GM04503 (cell line): ENCODE measurements at regions not wholly inside any gene's neighbourhood (a gene's known extent, or its start where the extent isn't known, plus 50 kb on each side); places are given as distances from the start of the nearest gene placed in this dataset.
"Not testable (repeated sequence)": the region's sequence is repeated elsewhere in the genome, so short reads cannot be mapped to it uniquely, and the experiment has no call there.

ENCODE experiments used
- DNase-seq: peaks from one replicate; pipeline ENCODE4 v3.0.0-alpha.2; 2012; ENCODE audit warnings: low read depth

DNA sequence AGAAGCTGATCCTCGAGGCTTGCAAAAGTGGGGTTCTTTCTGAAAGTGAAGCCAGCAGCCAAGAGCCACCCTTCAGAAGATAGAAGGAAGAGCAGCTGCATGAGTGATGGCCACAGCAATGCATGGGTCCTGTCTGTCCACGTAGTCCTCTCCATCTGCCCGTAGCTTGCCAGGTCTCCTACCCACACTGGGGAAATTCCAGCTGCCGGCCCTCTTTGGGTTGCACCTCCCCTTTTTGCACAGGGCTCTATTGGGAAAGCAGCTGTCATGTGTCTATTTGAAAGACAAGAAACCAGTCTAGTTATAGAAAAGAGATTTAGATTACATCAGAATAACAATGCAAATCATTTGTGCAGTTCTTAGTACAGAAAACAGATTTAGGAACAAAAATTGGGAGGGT lies 204.4 kb downstream of the GIPC2 start:
- DNase-seq = no peak

DNA sequence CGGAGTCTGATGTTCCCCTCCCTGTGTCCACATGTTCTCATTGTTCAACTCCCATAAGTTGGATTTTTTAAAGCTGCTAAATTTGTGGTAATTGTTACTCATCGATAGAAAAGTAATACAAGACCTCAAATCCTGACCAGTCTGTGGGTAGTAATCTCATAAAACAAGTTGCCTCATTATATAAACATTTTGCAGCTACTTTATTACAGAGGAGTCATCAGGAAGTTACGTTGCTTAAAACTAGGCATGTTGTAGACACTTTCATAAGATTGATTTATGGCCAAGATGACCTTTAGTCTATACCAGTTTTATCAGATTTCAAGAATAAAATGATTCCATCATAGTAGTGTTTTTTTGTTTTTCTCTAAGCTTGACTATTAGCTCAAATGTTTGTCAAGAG lies 208.8 kb downstream of the GIPC2 start:
- DNase-seq = peak; percentile 58

DNA sequence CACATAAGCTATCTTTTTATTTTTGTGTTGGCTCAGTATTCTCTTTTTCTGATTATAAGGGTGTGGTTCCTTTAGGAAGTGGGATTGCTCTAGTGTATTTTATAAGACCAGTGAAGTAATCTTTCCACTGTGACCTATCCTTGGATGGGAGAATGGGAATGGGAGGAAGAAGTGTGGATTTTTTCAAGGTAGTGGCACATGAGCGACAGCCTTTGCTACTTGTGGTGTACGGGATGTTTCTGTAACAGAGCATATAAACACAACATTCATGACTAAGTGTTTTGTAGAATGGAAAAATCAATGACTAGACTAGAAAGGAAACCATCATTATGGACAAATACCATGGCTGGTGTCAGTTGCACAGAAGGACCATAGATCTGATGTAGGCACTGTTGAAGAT lies 209.6 kb downstream of the GIPC2 start:
- no peak for DNase-seq

- DNase-seq = peak; percentile 36
These were observed 210.1 kb downstream of the GIPC2 start for GRCh38 chr1:78255846-78256245.

DNA sequence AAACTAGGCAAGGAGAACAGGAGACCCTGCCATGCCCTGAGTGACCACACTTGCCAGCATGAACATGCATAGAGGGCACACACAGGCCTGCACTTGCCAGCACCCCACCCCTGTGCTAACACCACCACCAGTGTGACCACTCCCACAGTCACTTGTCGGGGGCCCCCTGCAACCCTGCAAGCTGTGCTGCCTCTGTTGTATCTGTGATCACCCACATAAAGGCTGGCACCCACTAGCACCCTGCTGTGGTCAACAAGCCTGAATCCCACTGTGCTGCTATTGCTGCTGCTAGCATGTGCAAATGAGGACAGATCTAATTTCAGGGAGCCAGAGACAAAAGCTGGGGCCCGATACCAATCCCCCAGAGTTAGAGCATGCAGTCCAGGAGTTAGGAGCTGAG lies 217.7 kb downstream of the GIPC2 start:
- DNase-seq = no peak

DNA sequence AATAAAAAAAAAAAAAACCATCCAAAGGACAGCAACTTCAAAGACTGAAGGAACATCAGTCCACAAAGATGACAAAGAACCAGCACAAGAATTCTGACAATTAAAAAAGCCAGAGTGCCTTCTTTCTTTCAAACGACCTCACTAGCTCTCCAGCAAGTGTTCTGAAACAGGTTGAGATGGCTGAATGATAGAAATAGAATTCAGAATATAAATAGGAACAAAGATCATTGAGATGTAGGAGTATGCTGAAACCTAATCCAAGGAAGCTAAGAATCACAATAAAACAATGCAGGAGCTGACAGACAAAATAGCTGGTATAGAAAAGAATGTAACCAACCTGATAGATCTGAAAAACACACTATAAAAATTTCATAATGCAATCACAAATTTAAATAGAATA lies 218.2 kb downstream of the GIPC2 start:
- DNase-seq = no peak

GRCh38 chr1:78267513-78268218 lies 221.9 kb downstream of the GIPC2 start:
- DNase-seq = no peak

DNA sequence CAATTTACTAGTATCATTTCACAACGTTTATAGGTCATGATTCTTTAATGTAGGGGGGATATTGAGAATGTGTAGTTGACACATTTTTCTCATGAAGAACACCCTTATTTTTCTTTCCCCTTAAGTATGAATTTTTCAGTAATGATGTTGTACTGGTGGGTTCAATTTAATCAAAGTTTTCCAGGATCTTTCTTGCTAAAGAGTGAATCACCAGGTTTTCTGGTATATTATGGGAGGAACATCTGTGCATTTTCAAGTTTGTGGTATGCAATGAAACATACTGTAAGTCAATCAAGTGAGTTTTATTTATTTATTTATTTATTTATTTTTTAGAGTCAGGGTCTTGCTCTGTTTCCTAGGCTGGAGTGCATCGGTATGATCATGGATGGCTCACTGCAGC lies 221.2 kb upstream of the PTGFR start:
- no peak for DNase-seq

DNA sequence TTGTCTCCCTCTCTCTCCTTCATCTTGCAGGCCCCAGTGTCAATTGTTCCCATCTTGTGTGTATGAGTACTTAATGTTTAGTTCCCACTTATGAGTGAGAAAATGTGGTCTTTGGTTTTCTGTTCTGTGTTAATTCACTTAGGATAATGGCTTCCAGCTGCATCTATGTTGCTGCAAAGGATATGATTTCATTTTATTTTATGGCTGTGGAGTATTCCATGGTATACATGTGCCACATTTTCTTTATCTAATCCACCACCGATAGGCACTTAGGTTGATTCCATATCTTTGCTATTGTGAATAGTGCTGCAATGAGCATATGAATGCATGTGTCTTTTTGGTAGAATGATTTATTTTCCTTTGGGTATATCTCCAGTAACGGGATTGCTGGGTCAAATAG lies 219.4 kb upstream of the PTGFR start:
- DNase-seq = not testable (repeated sequence)

DNA sequence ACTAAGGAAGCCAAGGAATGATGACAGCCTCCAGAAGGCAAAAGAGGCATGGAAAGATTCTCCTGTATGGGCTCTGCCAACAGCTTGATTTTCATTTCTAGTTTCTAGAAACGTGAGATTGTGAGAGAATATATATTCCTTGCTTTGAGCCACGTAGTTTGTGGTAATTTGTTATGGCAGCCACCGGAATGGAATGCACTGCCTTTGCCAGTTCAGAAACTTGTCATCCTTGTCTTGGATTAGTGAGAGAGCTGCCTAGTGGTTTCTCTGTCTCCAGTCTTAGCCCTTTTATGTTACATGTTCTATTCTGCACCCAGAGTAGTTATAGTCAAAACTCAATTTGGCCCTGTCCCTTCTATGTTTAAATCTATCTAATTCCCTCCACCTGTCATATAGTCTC lies 216.0 kb upstream of the PTGFR start:
- peak; percentile 79 for DNase-seq

- DNase-seq = peak; percentile 53
These were observed 215.3 kb upstream of the PTGFR start for GRCh38 chr1:78275456-78275855.

GRCh38 chr1:78275906-78276685 lies 214.7 kb upstream of the PTGFR start:
- DNase-seq = no peak

- DNase-seq = peak; percentile 49
These were observed 213.5 kb upstream of the PTGFR start for GRCh38 chr1:78277253-78277652.

DNA sequence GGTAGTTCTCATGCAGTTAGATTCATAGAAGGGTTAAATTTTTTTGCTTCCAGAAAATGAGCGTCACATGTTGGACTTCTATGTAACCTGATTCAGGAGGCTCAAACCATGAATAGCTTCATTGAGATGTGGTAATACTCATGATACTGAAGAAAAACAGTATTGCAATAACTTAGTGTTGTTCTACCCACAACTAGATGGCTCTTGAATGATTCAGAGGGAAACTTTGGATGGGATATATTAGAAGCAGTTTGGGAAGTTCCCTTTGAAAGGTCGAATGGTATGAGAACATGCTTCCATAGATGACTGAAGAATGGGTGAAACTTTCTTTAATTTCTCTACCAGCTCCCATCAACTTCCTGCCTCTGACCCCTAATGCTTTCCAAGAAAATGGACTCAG lies 211.7 kb upstream of the PTGFR start:
- DNase-seq = peak; percentile 91

DNA sequence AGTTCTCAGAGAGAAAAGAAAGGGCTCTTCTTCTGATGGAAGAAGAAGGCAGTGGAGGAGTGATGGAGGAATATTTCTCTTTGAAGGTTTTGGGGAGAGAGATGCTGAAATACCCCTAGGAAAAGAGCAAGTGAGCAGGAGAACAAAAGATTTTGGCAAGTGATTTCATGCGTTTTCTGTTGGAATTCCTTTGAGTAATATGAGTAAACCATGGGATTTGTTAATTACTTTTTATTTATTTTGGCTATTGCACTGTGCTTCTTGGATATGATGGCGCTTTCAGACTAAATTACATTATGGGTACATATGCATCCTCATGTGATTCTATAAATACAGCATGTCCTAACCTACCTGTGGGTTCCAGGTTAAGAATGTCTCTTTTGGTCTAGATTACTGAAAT lies 210.1 kb upstream of the PTGFR start:
- DNase-seq = no peak

DNA sequence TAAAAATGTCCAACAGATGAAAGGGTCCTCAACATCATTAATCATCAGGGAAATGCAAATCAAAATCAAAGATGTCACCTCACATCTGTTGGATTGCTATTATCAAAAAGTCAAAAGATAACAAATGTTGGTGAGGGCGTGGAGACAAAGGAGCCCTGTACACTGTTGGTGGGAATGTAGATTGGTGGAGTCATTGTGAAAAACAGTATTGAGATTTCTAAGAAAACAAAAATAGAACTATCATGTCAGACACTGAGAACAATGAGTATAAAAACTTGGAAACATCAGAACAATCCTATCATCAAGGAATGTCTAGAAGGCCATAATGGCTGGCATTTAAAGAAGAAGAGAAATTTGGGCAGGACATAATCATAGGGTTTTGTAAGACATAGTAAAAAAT lies 209.2 kb upstream of the PTGFR start:
- no peak for DNase-seq

DNA sequence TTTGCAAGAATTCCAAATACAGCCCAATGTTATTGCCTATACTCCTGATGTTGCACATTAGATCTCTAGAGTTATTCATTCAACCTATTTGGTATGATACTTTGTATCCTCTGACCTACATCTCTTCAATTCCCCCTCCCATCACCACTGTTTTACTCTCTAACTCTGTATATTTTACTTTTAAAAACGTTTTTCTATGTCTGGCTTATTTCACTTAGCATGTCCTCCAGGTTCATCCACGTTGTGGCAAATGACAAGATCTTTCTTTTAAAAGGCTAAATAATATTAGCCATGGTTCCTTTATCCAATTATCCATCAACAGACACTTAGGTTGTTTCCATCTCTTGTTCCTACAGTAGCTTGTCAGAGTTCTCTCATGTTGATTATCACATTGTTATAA lies 207.1 kb upstream of the PTGFR start:
- DNase-seq = no peak

GRCh38 chr1:78284354-78284753 lies 206.4 kb upstream of the PTGFR start:
- DNase-seq = no peak

DNA sequence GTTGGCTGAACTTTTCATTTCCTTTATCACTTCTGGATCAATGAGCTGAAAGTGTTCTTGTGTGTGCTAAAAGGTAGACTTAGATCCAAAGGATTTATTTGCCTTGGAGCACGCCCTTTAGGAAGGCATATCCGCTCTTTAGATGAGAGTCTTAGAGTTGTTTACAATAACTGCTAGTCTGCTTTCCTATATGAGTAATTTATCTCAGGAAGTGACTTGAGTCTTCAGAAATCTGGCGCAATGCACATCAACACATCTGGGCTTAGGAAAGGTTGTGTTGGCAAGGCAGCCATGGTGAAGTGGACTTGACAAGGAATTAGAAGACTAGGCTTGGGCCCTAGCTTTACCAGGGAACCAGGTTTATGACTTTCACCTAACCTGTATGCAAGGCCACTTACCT lies 204.1 kb upstream of the PTGFR start:
- no peak for DNase-seq

- no peak for DNase-seq
These were observed 201.2 kb upstream of the PTGFR start for GRCh38 chr1:78289603-78290002.

- DNase-seq = no peak
These were observed 199.4 kb upstream of the PTGFR start for GRCh38 chr1:78291418-78291817.

DNA sequence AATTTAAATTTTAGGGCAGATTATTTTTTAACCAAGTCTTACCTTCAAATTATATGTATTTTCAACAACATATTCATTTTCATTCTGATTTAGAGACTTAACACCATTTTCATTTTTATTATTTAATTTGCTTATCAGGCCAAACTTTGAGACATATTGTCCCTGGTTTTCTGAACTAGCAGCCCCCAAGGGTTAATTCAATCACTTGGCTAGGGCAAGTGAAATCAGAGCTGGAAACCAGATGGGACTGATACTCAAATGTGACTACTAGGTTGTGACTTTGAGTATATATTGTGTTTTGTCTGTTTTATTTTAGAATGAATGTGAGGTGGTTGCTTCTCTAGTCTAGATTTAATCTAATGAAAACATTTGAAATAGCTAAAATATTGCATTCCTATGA lies 198.9 kb upstream of the PTGFR start:
- no peak for DNase-seq

DNA sequence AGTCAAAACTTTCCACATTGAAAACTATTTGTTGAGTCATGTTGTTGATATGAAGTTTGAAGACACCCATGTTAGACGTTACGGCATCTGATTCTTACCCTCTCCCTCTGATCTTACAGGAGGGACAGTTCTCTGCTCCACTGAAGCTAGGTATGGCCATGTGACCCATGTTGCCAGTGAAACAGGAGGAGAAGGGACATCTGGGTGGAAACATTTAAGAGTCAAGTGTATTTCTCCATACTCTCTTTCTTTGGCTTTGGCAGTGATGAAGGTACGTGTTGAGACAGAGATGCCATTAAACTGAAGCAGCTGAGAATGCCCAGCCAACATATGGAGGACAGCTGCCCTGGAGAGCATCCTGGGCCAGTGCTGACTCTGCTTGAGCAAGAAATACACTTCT lies 198.4 kb upstream of the PTGFR start:
- DNase-seq = peak; percentile 81

DNA sequence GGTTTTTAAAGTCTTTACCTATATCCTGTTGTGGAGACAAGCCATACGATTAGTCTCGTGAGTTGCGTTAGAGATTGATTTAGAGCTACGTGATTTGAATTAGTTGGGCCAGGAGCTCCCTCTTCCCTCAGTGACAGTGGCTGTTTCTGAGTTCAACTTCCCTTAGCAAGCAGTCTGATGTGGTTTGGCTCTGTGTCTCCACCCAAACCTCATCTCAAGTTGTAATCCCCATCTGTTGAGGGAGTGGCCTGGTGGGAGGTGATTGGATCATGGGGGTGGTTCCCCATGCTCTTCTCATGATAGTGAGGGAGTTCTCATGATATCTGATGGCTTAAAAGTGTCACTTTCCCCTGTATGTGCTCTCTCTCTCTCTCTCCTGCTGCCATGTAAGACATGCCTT lies 192.9 kb upstream of the PTGFR start:
- no peak for DNase-seq
